K562 (cell line): ENCODE measurements at regions not wholly inside any gene's neighbourhood (a gene's known extent, or its start where the extent isn't known, plus 50 kb on each side); places are given as distances from the start of the nearest gene placed in this dataset.

Experiments used
- ATF2 ChIP-seq: sonication (generic); formaldehyde crosslinking; IDR thresholded peaks from 2 replicates; pipeline ENCODE4 v1.8.1; 2022; ENCODE audit warnings: missing genetic modification reagents
- KDM4B ChIP-seq, 2 experiments: fragments of 450-650 bp in 1 of 2; sonication (generic) in 1 of 2; IDR thresholded peaks; 2 replicates each; pipeline ENCODE4 v1.6.1; 2016 to 2017; ENCODE audit warnings: borderline replicate concordance in 2 of 2, antibody characterized with exemption in 1 of 2, low read depth in 1 of 2, mild to moderate bottlenecking in 1 of 2
- KLF10 ChIP-seq: fragments of 250-450 bp; sonication (Bioruptor Pico); IDR thresholded peaks from 2 replicates; pipeline ENCODE4 v1.6.1; 2021; ENCODE audit warnings: matching md5 sums
- POLR2A ChIP-seq: fragments of 450-650 bp; conservative IDR thresholded peaks from 2 replicates; pipeline ENCODE4 v1.6.1; 2016

- TF ChIP-seq ATF2 (CRISPR knock-in tag) = no peak
- no peak for TF ChIP-seq KLF10 (CRISPR knock-in tag)
- no peak for TF ChIP-seq POLR2A
- TF ChIP-seq KDM4B (IDR thresholded peaks at IDR 0.05; ENCODE audit: borderline replicate concordance in 2 of 2, low read depth in 1 of 2) = no peak
These were observed 1500.4 kb downstream of the EFNB2 start for GRCh38 chr13:105035092-105035491.
